ENCODE measurements at regions not wholly inside any gene's neighbourhood (a gene's known extent, or its start where the extent isn't known, plus 50 kb on each side); places are given as distances from the start of the nearest gene placed in this dataset.
"Not testable (repeated sequence)": the region's sequence is repeated elsewhere in the genome, so short reads cannot be mapped to it uniquely, and the experiment has no call there.

- no peak for DNase-seq
- intact Hi-C loops (cut with DNase I) = no loop called here
These were observed 52.2 kb upstream of the PRL start for GRCh38 chr6:22349051-22349450.

GRCh38 chr6:22349528-22349927 is 52.7 kb upstream of the PRL start:
- DNase-seq = no peak
- intact Hi-C loops (cut with DNase I) = no loop called here

- intact Hi-C loops (cut with DNase I) = no loop called here
- DNase-seq = no peak
These were observed 53.3 kb upstream of the PRL start for GRCh38 chr6:22350109-22350508.

GRCh38 chr6:22353101-22353500 is 56.3 kb upstream of the PRL start:
- intact Hi-C loops (cut with DNase I) = no loop called here
- no peak for DNase-seq

GRCh38 chr6:22356362-22356940 is 59.6 kb upstream of the PRL start:
- intact Hi-C loops (cut with DNase I) = no loop called here
- no peak for DNase-seq

- intact Hi-C loops (cut with DNase I) = no loop called here
These were observed 60.9 kb upstream of the PRL start for GRCh38 chr6:22357724-22358189.

GRCh38 chr6:22361576-22361975 is 64.7 kb upstream of the PRL start:
- DNase-seq = no peak

More at GRCh38 chr6:22357724-22358189, 60.9 kb upstream of the PRL start:
- no peak for DNase-seq

GRCh38 chr6:22362361-22362760 is 65.5 kb upstream of the PRL start:
- DNase-seq = no peak
- intact Hi-C loops (cut with DNase I) = no loop called here

More at GRCh38 chr6:22361576-22361975, 64.7 kb upstream of the PRL start:
- intact Hi-C loops (cut with DNase I) = no loop called here

GRCh38 chr6:22363166-22363713 is 66.4 kb upstream of the PRL start:
- intact Hi-C loops (cut with DNase I) = no loop called here

GRCh38 chr6:22363714-22364239 is 66.9 kb upstream of the PRL start:
- DNase-seq = no peak
- intact Hi-C loops (cut with DNase I) = no loop called here

More at GRCh38 chr6:22363166-22363713, 66.4 kb upstream of the PRL start:
- no peak for DNase-seq

- no peak for DNase-seq
- intact Hi-C loops (cut with DNase I) = no loop called here
These were observed 67.5 kb upstream of the PRL start for GRCh38 chr6:22364306-22364705.

GRCh38 chr6:22366214-22366613 is 69.4 kb upstream of the PRL start:
- DNase-seq = no peak
- intact Hi-C loops (cut with DNase I) = no loop called here

- no peak for DNase-seq
- intact Hi-C loops (cut with DNase I) = no loop called here
These were observed 70.5 kb upstream of the PRL start for GRCh38 chr6:22367346-22367745.

GRCh38 chr6:22368794-22369193 is 72.0 kb upstream of the PRL start:
- intact Hi-C loops (cut with DNase I) = no loop called here
- no peak for DNase-seq

GRCh38 chr6:22372922-22373321 is 76.1 kb upstream of the PRL start:
- intact Hi-C loops (cut with DNase I) = no loop called here
- no peak for DNase-seq

- DNase-seq; intact Hi-C loops (cut with DNase I): not testable (repeated sequence)
These were observed 78.1 kb upstream of the PRL start for GRCh38 chr6:22374950-22375349.

- intact Hi-C loops (cut with DNase I); DNase-seq: not testable (repeated sequence)
These were observed 79.5 kb upstream of the PRL start for GRCh38 chr6:22376293-22376692.

GRCh38 chr6:22378536-22378935 is 81.7 kb upstream of the PRL start:
- DNase-seq; intact Hi-C loops (cut with DNase I): not testable (repeated sequence)

- intact Hi-C loops (cut with DNase I) = no loop called here
- no peak for DNase-seq
These were observed 83.4 kb upstream of the PRL start for GRCh38 chr6:22380236-22380635.

GRCh38 chr6:22381845-22382544 is 85.2 kb upstream of the PRL start:
- DNase-seq = no peak
- intact Hi-C loops (cut with DNase I) = no loop called here

Measured in head of caudate nucleus (tissue), 42 donors.